CD4-positive, alpha-beta T cell (primary cell): ENCODE measurements at regions not wholly inside any gene's neighbourhood (a gene's known extent, or its start where the extent isn't known, plus 50 kb on each side); places are given as distances from the start of the nearest gene placed in this dataset.

ENCODE experiments used
- ATAC-seq: fragments of 200-7000 bp; cut with Tn5 transposase; one replicate; pipeline ENCODE4 v1.10.0; 2022; ENCODE audit warnings: mild to moderate bottlenecking; ENCODE audit not compliant: poor library complexity
- CTCF ChIA-PET: fragments of 350-600 bp; sonication (Branson Sonifier 250); formaldehyde crosslinking; loops from one replicate; lab custom pipeline; 2021; ENCODE audit warnings: antibody characterized with exemption, inconsistent platforms; lab: Charles Lee
- POLR2A ChIA-PET: fragments of 350-600 bp; sonication (Branson Sonifier 250); formaldehyde crosslinking; loops from one replicate; lab custom pipeline; 2021; ENCODE audit warnings: antibody characterized with exemption, inconsistent platforms; lab: Charles Lee
- DNase-seq, 14 experiments: peaks; one replicate each; pipeline ENCODE4 v3.0.0-alpha.2; 2013 to 2020; ENCODE audit warnings: mixed read lengths in 2 of 14
- H3K27ac ChIP-seq, 2 donors: one replicate each; pipeline versions ENCODE4 v1.5.1 to v1.7.0; 2013; ENCODE audit warnings: low read length in 2 of 2, low read depth in 1 of 2, mild to moderate bottlenecking in 1 of 2
- H3K27me3 ChIP-seq, 2 experiments: 1 replicate in 1 of 2; 2 replicates in 1 of 2; pipeline versions ENCODE4 v1.6.1 to v1.7.0; 2013; ENCODE audit warnings: low read length in 2 of 2, control low read depth in 1 of 2, mild to moderate bottlenecking in 1 of 2, moderate library complexity in 1 of 2; ENCODE audit not compliant: insufficient read depth in 2 of 2, control insufficient read depth in 1 of 2
- H3K36me3 ChIP-seq: one replicate; pipeline ENCODE4 v1.6.1; 2013; ENCODE audit warnings: low read length, control low read depth; ENCODE audit not compliant: insufficient read depth
- H3K4me1 ChIP-seq: one replicate; pipeline ENCODE4 v1.6.1; 2013; ENCODE audit warnings: low read length, control low read depth; ENCODE audit not compliant: insufficient read depth
- H3K4me3 ChIP-seq: one replicate; pipeline ENCODE4 v1.5.1; 2013; ENCODE audit warnings: mild to moderate bottlenecking, low read length, moderate library complexity
- H3K9me3 ChIP-seq, 2 experiments: 1 replicate in 1 of 2; 2 replicates in 1 of 2; pipeline versions ENCODE4 v1.6.1 to v1.7.0; 2013; ENCODE audit warnings: low read length in 2 of 2, mild to moderate bottlenecking in 2 of 2, control low read depth in 1 of 2, moderate library complexity in 1 of 2; ENCODE audit not compliant: control insufficient read depth in 1 of 2, insufficient read depth in 1 of 2
- H3K27ac Mint-ChIP-seq: one replicate; pipeline ENCODE4 v1.8.0; 2020; ENCODE audit warnings: mixed read lengths
- H3K27me3 Mint-ChIP-seq: one replicate; pipeline ENCODE4 v1.8.0; 2021; ENCODE audit warnings: mixed read lengths
- H3K36me3 Mint-ChIP-seq: one replicate; pipeline ENCODE4 v1.8.0; 2021; ENCODE audit warnings: low read depth, mixed read lengths
- H3K4me1 Mint-ChIP-seq: one replicate; pipeline ENCODE4 v1.8.0; 2021; ENCODE audit warnings: low read depth, mixed read lengths
- H3K4me3 Mint-ChIP-seq: one replicate; pipeline ENCODE4 v1.8.0; 2020; ENCODE audit warnings: mild to moderate bottlenecking, mixed read lengths
- H3K9me3 Mint-ChIP-seq: one replicate; pipeline ENCODE4 v1.8.0; 2020; ENCODE audit warnings: mixed read lengths
- intact Hi-C, 2 experiments: fragments of 100-400 bp; cut with DNase I in 1 of 2; cut with micrococcal nuclease in 1 of 2; formaldehyde crosslinking; loops; one replicate each; pipeline versions ENCODE4 v1.15.1 to v1.9.0; 2023 to 2025; cut with DNase I, micrococcal nuclease
- TF ChIP-seq, protein P1 (sequence below): fragments of 200-600 bp; IDR thresholded peaks from one replicate; pipeline ENCODE4 v1.8.0; 2022; ENCODE audit warnings: antibody characterized with exemption, mild to moderate bottlenecking

DNA sequence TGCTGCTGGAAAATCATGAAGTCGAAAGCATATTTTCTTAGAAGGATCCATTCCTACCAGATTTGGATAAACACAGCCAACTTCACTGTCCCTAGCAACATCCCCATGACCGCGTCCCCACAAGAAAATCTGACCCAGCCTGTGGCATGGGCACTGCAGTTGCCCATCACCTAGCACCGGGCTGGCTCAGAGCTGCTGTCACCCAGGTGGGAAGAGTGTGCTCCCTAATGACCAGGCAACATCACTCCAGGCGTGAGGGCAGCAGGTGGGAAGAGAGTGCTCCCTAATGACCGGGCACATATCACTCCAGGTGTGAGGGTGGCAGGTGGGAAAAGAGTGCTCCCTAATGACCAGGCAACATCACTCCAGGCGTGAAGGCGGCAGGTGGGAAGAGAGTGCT lies 238.0 kb downstream of the TBXT start:
- H3K9me3 Mint-ChIP-seq = peaks cover 6% of the 10 kb centered on the region
- Histone ChIP-seq H3K27me3 (no peaks in the 10 kb centered on the region), H3K36me3 (no peaks in the 10 kb centered on the region), H3K4me3 (no peak overlapping the region), H3K27ac (no peak overlapping the region), H3K9me3 (no peaks in the 10 kb centered on the region), H3K4me1 (no peaks in the 10 kb centered on the region)
- POLR2A ChIA-PET = no interaction called here
- intact Hi-C loops = no loop called here
- no peak for ATAC-seq
- H3K27me3 Mint-ChIP-seq = peaks cover 9% of the 10 kb centered on the region
- TF ChIP-seq, protein P1, sequence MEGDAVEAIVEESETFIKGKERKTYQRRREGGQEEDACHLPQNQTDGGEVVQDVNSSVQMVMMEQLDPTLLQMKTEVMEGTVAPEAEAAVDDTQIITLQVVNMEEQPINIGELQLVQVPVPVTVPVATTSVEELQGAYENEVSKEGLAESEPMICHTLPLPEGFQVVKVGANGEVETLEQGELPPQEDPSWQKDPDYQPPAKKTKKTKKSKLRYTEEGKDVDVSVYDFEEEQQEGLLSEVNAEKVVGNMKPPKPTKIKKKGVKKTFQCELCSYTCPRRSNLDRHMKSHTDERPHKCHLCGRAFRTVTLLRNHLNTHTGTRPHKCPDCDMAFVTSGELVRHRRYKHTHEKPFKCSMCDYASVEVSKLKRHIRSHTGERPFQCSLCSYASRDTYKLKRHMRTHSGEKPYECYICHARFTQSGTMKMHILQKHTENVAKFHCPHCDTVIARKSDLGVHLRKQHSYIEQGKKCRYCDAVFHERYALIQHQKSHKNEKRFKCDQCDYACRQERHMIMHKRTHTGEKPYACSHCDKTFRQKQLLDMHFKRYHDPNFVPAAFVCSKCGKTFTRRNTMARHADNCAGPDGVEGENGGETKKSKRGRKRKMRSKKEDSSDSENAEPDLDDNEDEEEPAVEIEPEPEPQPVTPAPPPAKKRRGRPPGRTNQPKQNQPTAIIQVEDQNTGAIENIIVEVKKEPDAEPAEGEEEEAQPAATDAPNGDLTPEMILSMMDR = no peak
- no peak for DNase-seq
- no peak overlapping the region for H3K27ac Mint-ChIP-seq
- no peaks in the 10 kb centered on the region for H3K4me1 Mint-ChIP-seq
- no peak overlapping the region for H3K4me3 Mint-ChIP-seq
- CTCF ChIA-PET = no interaction called here
- H3K36me3 Mint-ChIP-seq = no peaks in the 10 kb centered on the region

DNA sequence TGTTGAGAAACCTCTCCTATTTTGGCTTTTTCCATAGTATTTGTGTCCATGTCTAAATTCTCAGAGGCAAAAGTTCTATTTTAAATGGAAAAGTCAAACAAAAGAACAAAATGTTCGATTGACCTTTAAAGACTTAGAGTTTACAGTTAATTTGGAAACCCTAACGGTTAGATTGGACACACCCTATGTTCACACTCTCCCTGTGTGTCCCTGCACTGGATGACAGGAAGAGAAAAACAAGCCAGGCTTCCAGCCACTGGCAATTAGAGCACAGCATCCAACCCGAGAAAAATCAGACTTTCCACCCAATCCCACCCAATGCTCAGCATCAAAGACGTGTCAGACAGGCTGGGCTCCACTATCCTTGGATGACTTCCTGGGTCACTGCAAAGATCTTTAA lies 241.3 kb downstream of the TBXT start:
- DNase-seq (no peak), ATAC-seq (no peak)
- H3K4me3 Mint-ChIP-seq = no peak overlapping the region
- no peak overlapping the region for H3K27ac ChIP-seq
- no peak overlapping the region for H3K4me3 ChIP-seq
- H3K4me1 ChIP-seq = no peaks in the 10 kb centered on the region
- no peaks in the 10 kb centered on the region for H3K4me1 Mint-ChIP-seq
- peaks cover 6% of the 10 kb centered on the region for H3K9me3 Mint-ChIP-seq
- ChIA-PET CTCF (no interaction called here), POLR2A (no interaction called here)
- H3K36me3 ChIP-seq = no peaks in the 10 kb centered on the region
- no peak overlapping the region for H3K27ac Mint-ChIP-seq
- no peaks in the 10 kb centered on the region for H3K9me3 ChIP-seq
- TF ChIP-seq, protein P1 = no peak
- H3K27me3 Mint-ChIP-seq = peaks cover 13% of the 10 kb centered on the region
- H3K27me3 ChIP-seq = no peaks in the 10 kb centered on the region
- intact Hi-C loops = no loop called here
- H3K36me3 Mint-ChIP-seq = no peaks in the 10 kb centered on the region

DNA sequence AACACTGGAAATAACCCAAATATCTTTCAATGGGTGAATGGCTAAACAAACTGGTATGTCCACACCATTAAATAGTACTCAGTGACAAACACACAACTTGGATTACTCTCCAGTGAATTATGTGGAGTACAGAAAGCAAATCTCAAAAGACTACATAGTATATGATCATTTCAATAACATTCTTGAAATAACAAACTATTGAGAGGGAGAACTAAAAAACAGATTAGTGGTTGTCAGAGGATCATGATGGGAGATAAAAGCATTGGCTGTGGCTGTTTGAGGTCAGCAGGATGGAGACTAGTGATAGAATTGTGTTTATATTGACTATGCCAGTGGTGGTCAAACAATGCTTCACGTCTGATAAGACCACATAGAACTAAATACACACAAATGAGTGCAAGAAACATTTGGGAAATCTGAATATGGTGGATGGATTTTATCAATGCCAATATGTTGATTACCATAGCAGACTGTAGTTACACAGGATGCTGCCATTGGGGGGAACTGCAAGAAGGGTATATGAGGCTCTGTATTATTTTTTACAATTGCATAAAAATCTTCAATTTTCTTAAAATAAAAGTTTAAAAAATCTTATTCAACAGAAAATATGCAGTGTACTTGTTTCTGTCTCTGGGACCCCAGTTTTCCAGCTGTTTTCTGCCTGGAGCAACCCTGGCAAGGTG lies 242.0 kb downstream of the TBXT start:
- Mint-ChIP-seq H3K4me1 (no peaks in the 10 kb centered on the region), H3K27me3 (peaks cover 18% of the 10 kb centered on the region), H3K27ac (no peak overlapping the region), H3K36me3 (no peaks in the 10 kb centered on the region), H3K9me3 (peaks cover 6% of the 10 kb centered on the region), H3K4me3 (no peak overlapping the region)
- POLR2A ChIA-PET = no interaction called here
- Histone ChIP-seq H3K27ac (no peak overlapping the region), H3K4me3 (no peak overlapping the region), H3K36me3 (no peaks in the 10 kb centered on the region), H3K27me3 (no peaks in the 10 kb centered on the region), H3K9me3 (no peaks in the 10 kb centered on the region), H3K4me1 (no peaks in the 10 kb centered on the region)
- TF ChIP-seq, protein P1 = no peak
- intact Hi-C loops = no loop called here
- ATAC-seq (no peak), DNase-seq (no peak)
- CTCF ChIA-PET = no interaction called here
